ENCODE measurements at regions not wholly inside any gene's neighbourhood (a gene's known extent, or its start where the extent isn't known, plus 50 kb on each side); places are given as distances from the start of the nearest gene placed in this dataset.

GRCh38 chr5:88108490-88109279 lies 160.0 kb downstream of the TMEM161B start:
- no peaks in the 10 kb centered on the region for H3K27me3 Mint-ChIP-seq
- TF ChIP-seq CTCF (conservative IDR thresholded peaks at IDR 0.05), result no peak
- H3K9me3 Mint-ChIP-seq, result no peaks in the 10 kb centered on the region
- H3K4me3 Mint-ChIP-seq, result no peak overlapping the region
- DNase-seq (ENCODE audit: extremely low spot score, unreplicated experiment), result no peak
- no peaks in the 10 kb centered on the region for H3K4me1 Mint-ChIP-seq (ENCODE audit: unreplicated experiment)
- no peaks in the 10 kb centered on the region for H3K36me3 Mint-ChIP-seq
- H3K27ac Mint-ChIP-seq, result no peak overlapping the region

GRCh38 chr5:88094906-88095496 lies 173.6 kb downstream of the TMEM161B start:
- Mint-ChIP-seq H3K27me3 (no peaks in the 10 kb centered on the region), H3K4me3 (no peak overlapping the region), H3K9me3 (no peaks in the 10 kb centered on the region), H3K27ac (no peak overlapping the region), H3K36me3 (no peaks in the 10 kb centered on the region), H3K4me1 (ENCODE audit: unreplicated experiment) (peaks cover 6% of the 10 kb centered on the region)
- no peak for TF ChIP-seq CTCF (conservative IDR thresholded peaks at IDR 0.05)
- DNase-seq (ENCODE audit: extremely low spot score, unreplicated experiment), result no peak

GRCh38 chr5:88094403-88094802 lies 174.2 kb downstream of the TMEM161B start:
- H3K9me3 Mint-ChIP-seq, result no peaks in the 10 kb centered on the region
- TF ChIP-seq CTCF (conservative IDR thresholded peaks at IDR 0.05), result no peak
- no peak for DNase-seq (ENCODE audit: extremely low spot score, unreplicated experiment)
- H3K4me1 Mint-ChIP-seq (ENCODE audit: unreplicated experiment), result peaks cover 10% of the 10 kb centered on the region
- H3K4me3 Mint-ChIP-seq, result no peak overlapping the region
- H3K36me3 Mint-ChIP-seq, result no peaks in the 10 kb centered on the region
- no peaks in the 10 kb centered on the region for H3K27me3 Mint-ChIP-seq
- no peak overlapping the region for H3K27ac Mint-ChIP-seq

- no peaks in the 10 kb centered on the region for H3K27me3 Mint-ChIP-seq
- H3K9me3 Mint-ChIP-seq, result no peaks in the 10 kb centered on the region
- TF ChIP-seq CTCF (conservative IDR thresholded peaks at IDR 0.05), result no peak
- DNase-seq (ENCODE audit: extremely low spot score, unreplicated experiment), result no peak
- no peak overlapping the region for H3K27ac Mint-ChIP-seq
- no peak overlapping the region for H3K4me3 Mint-ChIP-seq
- H3K4me1 Mint-ChIP-seq (ENCODE audit: unreplicated experiment), result peaks cover 11% of the 10 kb centered on the region
- no peaks in the 10 kb centered on the region for H3K36me3 Mint-ChIP-seq
Measured at GRCh38 chr5:88093765-88094164, 174.9 kb downstream of the TMEM161B start.

GRCh38 chr5:88092958-88093605 lies 175.6 kb downstream of the TMEM161B start:
- Mint-ChIP-seq H3K27me3 (no peaks in the 10 kb centered on the region), H3K9me3 (no peaks in the 10 kb centered on the region), H3K4me3 (no peak overlapping the region), H3K36me3 (no peaks in the 10 kb centered on the region), H3K4me1 (ENCODE audit: unreplicated experiment) (peaks cover 11% of the 10 kb centered on the region), H3K27ac (no peak overlapping the region)
- TF ChIP-seq CTCF (conservative IDR thresholded peaks at IDR 0.05), result no peak
- DNase-seq (ENCODE audit: extremely low spot score, unreplicated experiment), result no peak

Data from type B pancreatic cell (in vitro differentiated cells).